ENCODE measurements at regions not wholly inside any gene's neighbourhood (a gene's known extent, or its start where the extent isn't known, plus 50 kb on each side); places are given as distances from the start of the nearest gene placed in this dataset.

DNA sequence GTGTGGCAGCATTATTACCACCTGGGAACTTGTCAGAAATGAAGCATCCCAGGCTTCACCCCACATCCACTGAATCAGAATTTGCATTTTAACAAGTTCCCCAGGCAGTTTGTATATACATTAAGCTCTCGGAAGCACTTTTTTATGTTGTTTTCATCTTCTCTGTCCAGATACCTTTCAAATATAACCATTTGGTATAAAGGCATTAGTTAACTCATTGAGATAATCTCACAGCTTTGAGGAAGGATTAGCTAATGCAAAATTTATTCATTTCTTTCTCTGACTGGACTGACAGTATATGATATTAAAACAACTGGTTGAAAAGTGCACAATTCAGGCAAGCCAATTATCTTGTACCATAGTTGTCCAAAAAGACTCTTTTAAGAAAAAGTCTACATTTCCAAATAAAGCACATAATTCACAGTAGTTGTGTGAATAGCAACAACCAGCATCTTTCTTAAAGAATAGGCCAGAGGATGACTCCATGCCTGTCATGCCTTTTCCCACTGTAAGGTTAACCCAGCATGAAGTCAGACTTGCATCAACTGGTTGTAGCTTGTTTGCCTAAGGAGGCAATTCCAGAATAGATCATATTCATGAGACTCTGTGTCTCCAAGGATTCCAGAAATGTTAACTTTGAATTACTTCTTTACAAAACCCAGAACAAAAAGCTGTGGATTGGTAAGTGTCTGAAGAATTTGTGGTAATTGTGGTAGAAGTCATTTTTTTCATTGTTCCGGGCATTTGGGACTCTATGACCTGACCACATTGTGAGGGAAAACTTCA is 254.3 kb upstream of the SESN3 start:
- no peak overlapping the region for H3K27ac Mint-ChIP-seq
- H3K9me3 Mint-ChIP-seq, result no peaks in the 10 kb centered on the region

DNA sequence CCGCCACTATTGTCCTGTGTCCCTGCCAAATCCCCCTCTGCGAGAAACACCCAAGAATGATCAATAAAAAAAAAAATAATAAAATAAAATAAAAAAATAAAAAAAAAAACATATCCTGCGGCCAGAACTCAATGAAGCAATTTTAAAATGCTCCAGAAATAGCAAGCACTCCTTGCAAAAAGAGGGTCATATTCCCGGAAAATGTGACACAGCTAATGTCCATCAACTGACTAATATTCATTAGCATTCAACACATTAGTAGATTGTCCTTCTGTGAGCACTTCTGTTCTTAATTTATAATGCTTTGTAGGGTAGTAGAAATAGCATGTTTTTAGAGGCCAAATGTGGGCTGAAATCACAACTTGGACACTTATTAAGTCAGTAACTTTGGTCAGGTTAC is 252.3 kb upstream of the SESN3 start:
- H3K9me3 Mint-ChIP-seq, result no peaks in the 10 kb centered on the region
- no peak overlapping the region for H3K4me3 Mint-ChIP-seq
- H3K36me3 Mint-ChIP-seq (ENCODE audit: low read depth), result no peaks in the 10 kb centered on the region
- peaks cover 4% of the 10 kb centered on the region for H3K4me1 Mint-ChIP-seq (ENCODE audit: low read depth)
- H3K27ac Mint-ChIP-seq, result no peak overlapping the region
- H3K27me3 Mint-ChIP-seq (ENCODE audit: low read depth), result no peaks in the 10 kb centered on the region

More for the DNA sequence above, 254.3 kb upstream of the SESN3 start:
- H3K36me3 Mint-ChIP-seq (ENCODE audit: low read depth), result no peaks in the 10 kb centered on the region
- H3K4me3 Mint-ChIP-seq, result no peak overlapping the region
- no peaks in the 10 kb centered on the region for H3K27me3 Mint-ChIP-seq (ENCODE audit: low read depth)
- peaks cover 4% of the 10 kb centered on the region for H3K4me1 Mint-ChIP-seq (ENCODE audit: low read depth)

DNA sequence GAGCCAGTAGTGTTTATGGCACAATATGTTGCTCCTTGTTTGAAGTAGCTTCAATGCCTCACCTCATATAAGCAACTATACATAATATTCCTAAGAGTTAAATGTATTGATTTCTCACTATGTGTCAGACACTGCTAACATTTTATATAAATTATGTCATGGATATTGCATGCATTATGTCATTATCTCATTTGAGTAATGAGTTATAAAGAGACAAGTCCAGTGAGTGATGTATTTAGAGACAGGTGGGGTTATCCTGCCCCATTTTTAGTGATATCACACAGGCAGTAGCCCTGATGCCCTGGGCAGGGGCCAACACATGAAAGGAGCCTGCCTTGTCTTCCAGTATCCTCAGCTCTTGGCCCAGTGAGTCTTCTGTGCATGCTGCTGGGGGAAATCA is 247.0 kb upstream of the SESN3 start:
- Mint-ChIP-seq H3K27ac (no peak overlapping the region), H3K4me1 (ENCODE audit: low read depth) (no peaks in the 10 kb centered on the region), H3K36me3 (ENCODE audit: low read depth) (no peaks in the 10 kb centered on the region), H3K4me3 (no peak overlapping the region), H3K9me3 (no peaks in the 10 kb centered on the region), H3K27me3 (ENCODE audit: low read depth) (no peaks in the 10 kb centered on the region)

DNA sequence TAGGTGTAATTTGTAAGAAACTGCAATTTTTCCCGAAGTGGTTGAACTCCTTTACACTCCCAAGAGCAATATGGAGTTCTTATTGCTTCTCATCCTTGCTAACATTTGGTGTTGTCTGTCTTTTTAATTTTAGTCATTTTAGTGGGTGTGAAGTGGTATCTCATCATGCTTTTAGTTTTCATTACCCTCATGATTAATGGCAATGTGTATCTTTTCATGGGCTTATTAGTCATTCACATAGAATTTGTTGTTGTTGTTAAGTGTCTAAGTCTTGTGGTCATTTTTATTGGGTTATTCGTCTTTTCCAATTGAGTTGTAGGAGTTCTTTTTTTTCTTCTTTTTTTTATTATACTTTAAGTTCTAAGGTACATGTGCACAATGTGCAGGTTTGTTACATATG is 238.3 kb upstream of the SESN3 start:
- H3K27me3 Mint-ChIP-seq (ENCODE audit: low read depth), result no peaks in the 10 kb centered on the region
- peaks cover 3% of the 10 kb centered on the region for H3K9me3 Mint-ChIP-seq
- H3K4me3 Mint-ChIP-seq, result no peak overlapping the region
- H3K27ac Mint-ChIP-seq, result no peak overlapping the region
- no peaks in the 10 kb centered on the region for H3K36me3 Mint-ChIP-seq (ENCODE audit: low read depth)
- no peaks in the 10 kb centered on the region for H3K4me1 Mint-ChIP-seq (ENCODE audit: low read depth)

DNA sequence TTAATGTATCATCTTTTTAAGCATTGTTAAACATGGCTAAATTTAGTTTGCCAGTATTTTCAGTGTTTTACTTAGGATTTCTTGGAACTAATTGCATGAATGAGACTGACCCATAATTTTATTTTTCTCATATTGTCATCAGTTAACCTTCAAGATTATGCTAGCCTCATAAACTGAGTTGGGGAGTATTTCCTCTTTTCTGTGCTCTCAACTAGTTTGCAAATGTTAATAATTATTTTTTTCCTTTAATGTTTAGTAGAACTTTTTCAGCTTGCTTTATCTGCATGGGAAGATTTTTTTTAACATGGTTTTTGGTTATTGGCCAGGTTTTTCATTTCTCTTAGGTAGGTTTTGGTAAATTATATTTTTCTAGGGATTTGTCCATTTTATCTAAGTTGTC is 235.4 kb upstream of the SESN3 start:
- no peaks in the 10 kb centered on the region for H3K36me3 Mint-ChIP-seq (ENCODE audit: low read depth)
- peaks cover 3% of the 10 kb centered on the region for H3K9me3 Mint-ChIP-seq
- no peaks in the 10 kb centered on the region for H3K4me1 Mint-ChIP-seq (ENCODE audit: low read depth)
- H3K27ac Mint-ChIP-seq, result no peak overlapping the region
- no peak overlapping the region for H3K4me3 Mint-ChIP-seq
- H3K27me3 Mint-ChIP-seq (ENCODE audit: low read depth), result no peaks in the 10 kb centered on the region

DNA sequence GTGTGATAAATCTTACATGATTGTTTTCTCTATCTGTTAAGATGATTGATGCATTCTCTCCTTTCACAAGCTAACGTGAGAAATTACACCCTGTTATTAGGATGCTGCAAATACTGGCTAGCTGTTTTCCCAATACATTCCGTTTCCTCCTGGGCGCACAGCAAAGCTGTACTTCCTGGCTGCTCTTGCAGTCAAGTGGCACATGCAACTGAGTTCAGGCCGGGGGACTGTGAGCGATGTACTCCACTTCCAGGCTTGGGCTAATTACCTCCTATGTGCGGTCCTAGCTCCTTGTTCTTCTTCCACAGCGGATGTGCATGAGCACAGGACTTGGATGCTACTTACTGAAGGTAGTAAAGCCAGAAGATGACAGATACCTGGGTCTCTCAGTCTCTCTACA is 234.9 kb upstream of the SESN3 start:
- no peaks in the 10 kb centered on the region for H3K36me3 Mint-ChIP-seq (ENCODE audit: low read depth)
- no peaks in the 10 kb centered on the region for H3K27me3 Mint-ChIP-seq (ENCODE audit: low read depth)
- H3K4me3 Mint-ChIP-seq, result no peak overlapping the region
- H3K9me3 Mint-ChIP-seq, result peaks cover 3% of the 10 kb centered on the region
- no peaks in the 10 kb centered on the region for H3K4me1 Mint-ChIP-seq (ENCODE audit: low read depth)
- no peak overlapping the region for H3K27ac Mint-ChIP-seq

DNA sequence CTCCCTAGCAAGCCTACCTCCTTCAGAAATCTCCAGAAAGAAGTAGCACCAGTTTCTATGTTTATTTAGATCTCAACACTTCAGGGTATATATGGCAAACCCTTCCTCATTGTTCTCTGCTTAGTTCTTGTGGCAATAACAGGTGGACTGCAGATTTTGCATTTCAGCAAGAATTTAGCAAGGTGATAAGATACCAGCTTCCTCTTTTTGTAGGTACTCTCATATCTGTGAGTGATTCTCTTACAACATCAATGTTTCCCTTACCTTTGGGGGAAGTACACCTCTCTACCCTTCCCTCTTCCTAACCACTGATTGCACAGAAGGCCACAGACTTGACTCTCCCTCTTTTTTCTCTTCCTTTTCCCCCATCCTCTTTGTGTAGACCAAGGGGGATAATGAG is 230.9 kb upstream of the SESN3 start:
- H3K9me3 Mint-ChIP-seq, result peaks cover 7% of the 10 kb centered on the region
- no peaks in the 10 kb centered on the region for H3K27me3 Mint-ChIP-seq (ENCODE audit: low read depth)
- H3K27ac Mint-ChIP-seq, result no peak overlapping the region
- no peak overlapping the region for H3K4me3 Mint-ChIP-seq
- H3K36me3 Mint-ChIP-seq (ENCODE audit: low read depth), result no peaks in the 10 kb centered on the region
- no peaks in the 10 kb centered on the region for H3K4me1 Mint-ChIP-seq (ENCODE audit: low read depth)

DNA sequence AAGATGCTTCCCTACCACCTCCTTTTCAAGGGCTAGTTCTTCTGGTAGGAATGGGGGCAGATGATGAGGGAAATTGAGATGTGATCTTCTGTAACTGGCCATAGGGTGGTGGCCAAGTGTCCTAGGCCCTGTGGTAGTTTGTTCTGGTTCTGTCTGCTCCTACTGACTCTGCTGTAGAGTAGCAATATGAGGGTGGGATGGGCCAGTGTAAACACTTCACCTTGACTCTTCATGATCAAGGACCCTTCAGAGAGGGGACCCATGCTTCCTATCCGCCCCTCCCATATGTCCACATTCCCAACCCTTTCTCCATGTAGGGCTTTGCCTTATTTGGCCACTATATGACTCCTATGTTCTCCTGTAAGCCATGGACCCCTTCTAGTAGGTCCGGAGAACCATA is 230.3 kb upstream of the SESN3 start:
- H3K4me3 Mint-ChIP-seq, result no peak overlapping the region
- H3K9me3 Mint-ChIP-seq, result peaks cover 7% of the 10 kb centered on the region
- H3K36me3 Mint-ChIP-seq (ENCODE audit: low read depth), result no peaks in the 10 kb centered on the region
- H3K27me3 Mint-ChIP-seq (ENCODE audit: low read depth), result no peaks in the 10 kb centered on the region
- no peaks in the 10 kb centered on the region for H3K4me1 Mint-ChIP-seq (ENCODE audit: low read depth)
- no peak overlapping the region for H3K27ac Mint-ChIP-seq

DNA sequence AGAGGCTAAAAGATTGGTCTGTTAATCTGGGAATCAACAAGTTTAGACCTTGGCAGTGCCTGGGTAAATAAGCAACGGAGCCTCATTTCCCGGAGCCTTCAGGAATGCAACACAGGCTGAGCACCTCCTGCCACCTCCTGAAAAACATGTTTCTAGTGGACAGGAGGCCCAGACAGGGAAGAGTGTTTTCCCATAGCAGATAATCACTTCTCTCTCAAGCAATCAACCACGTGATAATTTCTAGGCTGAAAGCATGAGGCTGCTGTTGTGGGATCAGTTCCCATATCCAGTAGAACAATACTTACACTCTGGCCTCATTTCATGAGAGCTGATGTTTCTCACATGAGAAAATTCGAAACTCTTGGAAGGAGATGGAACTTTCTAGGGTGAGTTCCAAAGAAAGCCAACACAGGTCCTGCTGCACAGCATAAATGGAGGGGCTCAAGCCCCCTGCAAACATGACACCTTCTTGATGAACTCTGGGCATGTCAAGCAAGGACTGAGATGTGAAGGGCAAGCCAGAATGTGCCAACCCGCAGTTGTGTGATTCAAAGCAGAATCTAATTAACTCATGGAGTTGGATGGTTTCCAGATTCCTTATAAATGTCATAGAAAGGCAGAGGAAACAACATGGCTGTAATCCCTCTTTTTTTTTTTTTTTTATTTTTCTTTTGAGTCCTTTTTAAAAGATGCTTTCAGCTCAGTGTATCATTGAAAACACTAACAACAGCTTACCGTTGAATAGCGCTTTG is 228.5 kb upstream of the SESN3 start:
- Mint-ChIP-seq H3K4me3 (no peak overlapping the region), H3K27ac (no peak overlapping the region), H3K4me1 (ENCODE audit: low read depth) (peaks cover 2% of the 10 kb centered on the region)

DNA sequence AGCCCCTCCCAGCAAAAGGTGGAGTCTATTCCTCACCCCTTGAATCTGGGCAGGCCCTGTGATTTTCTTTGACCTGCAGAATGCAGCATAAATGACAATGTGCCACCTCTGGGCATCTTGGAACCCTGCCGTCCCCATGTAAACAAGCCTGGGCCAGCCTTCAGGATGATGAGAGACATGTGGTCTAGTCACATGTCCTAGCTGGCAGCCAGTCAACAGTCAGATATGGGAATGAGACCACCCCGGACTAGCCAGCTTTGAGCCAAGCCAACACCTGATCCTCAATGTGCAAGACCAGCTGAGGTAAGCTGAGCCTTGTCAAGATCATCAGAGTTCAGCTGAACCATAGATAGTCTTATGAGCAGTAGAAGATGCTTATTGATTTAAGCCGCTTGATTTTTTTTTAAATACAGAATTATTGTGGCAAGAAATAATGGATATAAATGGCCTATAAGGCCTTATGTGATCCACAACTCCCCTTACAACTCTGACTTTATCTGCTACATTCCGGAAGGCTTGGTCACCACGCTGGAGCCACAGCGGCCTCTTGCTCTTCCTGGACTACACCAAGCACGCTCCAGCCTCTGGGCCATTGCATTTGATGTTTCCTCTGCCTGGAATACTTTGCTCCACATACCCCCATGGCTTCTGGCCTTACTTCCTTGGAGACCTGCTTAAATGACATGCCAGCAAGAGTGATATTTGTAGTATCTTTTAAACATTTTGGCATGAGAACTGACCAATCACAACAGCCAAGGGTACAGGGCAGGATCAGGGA is 225.9 kb upstream of the SESN3 start:
- H3K36me3 Mint-ChIP-seq (ENCODE audit: low read depth), result no peaks in the 10 kb centered on the region
- H3K4me3 Mint-ChIP-seq, result no peak overlapping the region
- no peak overlapping the region for H3K27ac Mint-ChIP-seq

More for the DNA sequence above, 228.5 kb upstream of the SESN3 start:
- no peaks in the 10 kb centered on the region for H3K27me3 Mint-ChIP-seq (ENCODE audit: low read depth)
- H3K36me3 Mint-ChIP-seq (ENCODE audit: low read depth), result no peaks in the 10 kb centered on the region
- H3K9me3 Mint-ChIP-seq, result peaks cover 7% of the 10 kb centered on the region

DNA sequence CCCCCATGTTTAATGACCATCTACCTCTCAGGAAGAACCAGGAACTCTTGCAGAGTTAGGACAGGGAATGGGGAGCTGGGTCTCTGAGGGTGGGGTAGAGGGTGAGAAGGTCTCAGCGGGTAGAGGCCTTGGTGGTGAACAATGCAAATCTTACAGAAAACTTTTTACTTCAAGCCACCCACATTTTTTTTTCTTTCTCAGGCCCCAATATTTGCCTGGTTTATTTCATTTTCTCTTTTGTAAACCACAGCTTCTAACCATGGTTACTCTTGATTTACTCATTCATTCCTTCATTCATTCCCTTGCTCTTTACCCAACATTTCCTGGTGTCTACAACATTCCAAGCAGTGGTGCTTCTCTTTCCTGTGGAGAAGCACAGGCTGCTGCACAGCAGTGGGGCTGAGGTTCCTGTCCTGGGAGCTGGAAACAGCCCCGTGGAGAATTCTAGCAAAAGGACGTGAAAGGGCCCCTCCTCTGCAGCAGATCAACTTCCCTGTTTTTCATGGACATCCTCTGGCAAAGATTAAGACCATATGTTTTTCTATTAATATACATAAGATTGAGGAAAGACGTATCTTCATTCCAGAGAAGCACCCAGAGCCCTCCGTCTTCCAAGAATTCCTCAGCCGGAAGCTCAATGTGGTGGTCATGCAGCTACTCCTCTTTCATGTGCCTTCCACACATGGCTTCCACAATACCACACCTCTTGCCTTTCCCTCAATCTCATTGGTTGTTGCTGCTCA is 224.4 kb upstream of the SESN3 start:
- no peak overlapping the region for H3K27ac Mint-ChIP-seq
- no peaks in the 10 kb centered on the region for H3K27me3 Mint-ChIP-seq (ENCODE audit: low read depth)
- peaks cover 4% of the 10 kb centered on the region for H3K9me3 Mint-ChIP-seq
- H3K4me3 Mint-ChIP-seq, result no peak overlapping the region
- no peaks in the 10 kb centered on the region for H3K36me3 Mint-ChIP-seq (ENCODE audit: low read depth)
- H3K4me1 Mint-ChIP-seq (ENCODE audit: low read depth), result peaks cover 2% of the 10 kb centered on the region

More for the DNA sequence above, 225.9 kb upstream of the SESN3 start:
- peaks cover 2% of the 10 kb centered on the region for H3K4me1 Mint-ChIP-seq (ENCODE audit: low read depth)
- H3K9me3 Mint-ChIP-seq, result peaks cover 7% of the 10 kb centered on the region
- no peaks in the 10 kb centered on the region for H3K27me3 Mint-ChIP-seq (ENCODE audit: low read depth)

DNA sequence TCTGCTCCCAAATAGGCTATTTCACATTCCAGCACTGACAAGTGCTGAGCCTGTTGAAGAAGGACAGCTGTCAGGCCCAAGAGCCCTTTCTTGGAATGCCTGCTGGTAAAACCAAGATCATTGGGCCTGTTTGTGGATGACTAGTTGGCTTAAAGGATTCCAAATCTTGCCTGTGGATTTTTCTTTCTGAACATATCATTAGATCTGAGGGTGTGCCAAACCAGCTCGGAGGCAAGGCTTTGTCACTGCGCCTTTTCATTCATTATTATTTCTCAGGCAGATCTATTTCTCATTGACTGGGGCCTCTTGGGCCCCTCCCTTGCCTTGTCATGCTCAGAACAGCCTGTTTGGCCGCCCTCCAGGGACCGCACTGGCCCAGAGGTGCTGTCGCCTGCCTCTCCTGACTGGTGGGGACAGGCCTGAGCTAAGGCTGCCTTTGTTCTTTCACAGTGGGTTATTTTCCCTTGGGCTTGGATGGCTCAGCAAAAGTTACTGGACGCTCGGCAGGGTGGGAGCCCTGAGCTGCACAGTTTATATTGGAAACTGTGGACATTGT is 222.7 kb upstream of the SESN3 start:
- Mint-ChIP-seq H3K4me3 (no peak overlapping the region), H3K9me3 (no peaks in the 10 kb centered on the region), H3K27me3 (ENCODE audit: low read depth) (no peaks in the 10 kb centered on the region), H3K36me3 (ENCODE audit: low read depth) (no peaks in the 10 kb centered on the region), H3K27ac (no peak overlapping the region), H3K4me1 (ENCODE audit: low read depth) (peaks cover 2% of the 10 kb centered on the region)

DNA sequence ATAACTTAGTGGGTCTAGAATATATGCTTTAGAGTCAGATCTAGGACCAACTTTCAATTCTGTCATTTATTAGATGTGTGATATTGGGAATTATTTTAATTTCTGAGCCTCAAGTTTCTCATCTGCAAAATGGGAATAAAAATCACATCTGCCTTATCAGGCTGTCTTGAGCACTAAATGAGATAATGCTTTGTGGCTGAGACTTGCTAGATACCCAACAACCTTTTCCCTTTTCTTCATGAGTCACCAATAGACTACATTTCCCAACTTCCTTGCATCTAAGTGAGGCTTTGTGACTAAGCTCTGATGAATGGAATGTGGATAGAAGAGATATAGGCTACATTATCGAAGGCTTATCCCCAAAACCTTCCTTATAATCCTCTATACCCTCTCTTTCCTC is 220.7 kb upstream of the SESN3 start:
- Mint-ChIP-seq H3K4me3 (no peak overlapping the region), H3K27me3 (ENCODE audit: low read depth) (no peaks in the 10 kb centered on the region), H3K9me3 (no peaks in the 10 kb centered on the region), H3K4me1 (ENCODE audit: low read depth) (peaks cover 2% of the 10 kb centered on the region), H3K36me3 (ENCODE audit: low read depth) (no peaks in the 10 kb centered on the region), H3K27ac (no peak overlapping the region)

DNA sequence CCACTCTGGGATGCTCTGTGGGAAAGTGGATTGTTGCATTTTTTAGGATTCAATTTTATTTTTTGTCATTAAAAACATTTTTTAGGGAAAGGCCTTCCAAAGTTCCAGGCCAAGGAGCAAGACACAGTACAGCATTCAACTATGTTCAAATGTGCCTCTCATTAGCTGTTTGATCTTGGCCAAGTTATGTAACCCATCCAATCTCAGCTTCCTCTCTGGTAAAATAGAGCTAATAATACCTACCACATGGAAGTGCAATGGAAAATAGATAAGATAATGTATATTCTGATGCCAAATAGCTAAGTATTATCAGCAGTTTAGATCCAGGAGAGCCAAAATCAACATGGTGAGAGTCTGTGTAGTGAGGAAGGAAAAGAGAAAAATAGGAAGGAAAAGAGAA is 220.3 kb upstream of the SESN3 start:
- Mint-ChIP-seq H3K27me3 (ENCODE audit: low read depth) (no peaks in the 10 kb centered on the region), H3K36me3 (ENCODE audit: low read depth) (no peaks in the 10 kb centered on the region)

More for the DNA sequence above, 220.3 kb upstream of the SESN3 start:
- H3K4me3 Mint-ChIP-seq, result no peak overlapping the region
- H3K4me1 Mint-ChIP-seq (ENCODE audit: low read depth), result peaks cover 2% of the 10 kb centered on the region
- no peak overlapping the region for H3K27ac Mint-ChIP-seq
- H3K9me3 Mint-ChIP-seq, result no peaks in the 10 kb centered on the region

All from T-helper 1 cell treated with Interleukin-12 subunit alpha and Interleukin-12 subunit beta and Interleukin-4 antibody, amounts not matched to agents 30 μg/mL and 1 μg/mL, for 36 hours (primary cell).